Stomach (tissue), 4 donors: ENCODE measurements at regions not wholly inside any gene's neighbourhood (a gene's known extent, or its start where the extent isn't known, plus 50 kb on each side); places are given as distances from the start of the nearest gene placed in this dataset.

Experiments used
- EP300 ChIP-seq: sonication (generic); formaldehyde crosslinking; IDR thresholded peaks from one replicate; pipeline ENCODE4 v1.6.1; 2017; ENCODE audit warnings: antibody characterized with exemption
- POLR2A ChIP-seq, 4 donors: fragments of 450-650 bp; IDR thresholded peaks; one replicate each; pipeline ENCODE4 v1.6.1; 2016; ENCODE audit warnings: antibody characterized with exemption in 4 of 4, control low read depth in 2 of 4, mild to moderate bottlenecking in 1 of 4, moderate library complexity in 1 of 4
- POLR2AphosphoS5 ChIP-seq, 3 donors: sonication (generic); formaldehyde crosslinking; IDR thresholded peaks; one replicate each; pipeline ENCODE4 v1.6.1; 2016; ENCODE audit warnings: antibody characterized with exemption in 3 of 3
- TF ChIP-seq, protein P1 (sequence below), 7 experiments: fragments of 450-650 bp in 4 of 7; fragments of 200-600 bp in 3 of 7; sonication (generic) in 3 of 7; IDR thresholded peaks; one replicate each; pipeline ENCODE4 v1.5.1; 2016 to 2019; ENCODE audit warnings: antibody characterized with exemption in 7 of 7, control low read depth in 2 of 7, mild to moderate bottlenecking in 1 of 7

DNA sequence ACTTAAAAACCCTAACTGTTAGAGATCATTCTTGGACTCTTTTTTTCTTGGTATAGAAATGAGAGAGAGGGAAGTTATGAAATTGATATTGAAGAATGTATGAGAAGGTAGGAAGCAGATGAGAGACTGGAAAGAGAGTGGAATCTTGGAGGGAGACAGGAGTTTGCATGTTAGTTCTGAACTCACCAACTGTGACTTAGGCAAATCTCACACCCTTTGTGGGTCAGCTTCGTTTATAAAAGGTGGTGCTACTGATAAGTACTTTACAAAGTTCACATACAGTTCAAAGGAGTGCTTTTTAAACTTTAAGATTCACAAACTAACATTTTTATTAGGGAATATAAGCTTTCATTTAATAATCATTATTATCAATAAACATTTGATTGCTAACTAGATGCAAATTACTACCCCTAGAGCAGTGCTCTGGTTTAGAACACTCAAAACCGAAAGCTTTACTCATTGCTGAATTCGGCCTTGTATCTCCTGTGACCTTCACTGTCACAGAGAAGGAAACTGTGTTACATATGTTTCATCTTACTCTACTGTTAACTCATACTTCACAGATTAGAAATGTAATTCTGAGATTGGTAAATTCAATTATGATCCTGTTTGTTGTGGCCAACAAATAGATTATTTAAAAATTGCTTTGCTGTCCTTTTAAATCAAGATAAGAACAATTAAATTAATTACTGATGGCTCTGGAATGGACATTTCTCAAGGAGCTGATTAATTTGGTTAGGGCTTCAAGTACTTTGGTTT lies 143.2 kb downstream of the RMI1 start:
- TF ChIP-seq, protein P1, sequence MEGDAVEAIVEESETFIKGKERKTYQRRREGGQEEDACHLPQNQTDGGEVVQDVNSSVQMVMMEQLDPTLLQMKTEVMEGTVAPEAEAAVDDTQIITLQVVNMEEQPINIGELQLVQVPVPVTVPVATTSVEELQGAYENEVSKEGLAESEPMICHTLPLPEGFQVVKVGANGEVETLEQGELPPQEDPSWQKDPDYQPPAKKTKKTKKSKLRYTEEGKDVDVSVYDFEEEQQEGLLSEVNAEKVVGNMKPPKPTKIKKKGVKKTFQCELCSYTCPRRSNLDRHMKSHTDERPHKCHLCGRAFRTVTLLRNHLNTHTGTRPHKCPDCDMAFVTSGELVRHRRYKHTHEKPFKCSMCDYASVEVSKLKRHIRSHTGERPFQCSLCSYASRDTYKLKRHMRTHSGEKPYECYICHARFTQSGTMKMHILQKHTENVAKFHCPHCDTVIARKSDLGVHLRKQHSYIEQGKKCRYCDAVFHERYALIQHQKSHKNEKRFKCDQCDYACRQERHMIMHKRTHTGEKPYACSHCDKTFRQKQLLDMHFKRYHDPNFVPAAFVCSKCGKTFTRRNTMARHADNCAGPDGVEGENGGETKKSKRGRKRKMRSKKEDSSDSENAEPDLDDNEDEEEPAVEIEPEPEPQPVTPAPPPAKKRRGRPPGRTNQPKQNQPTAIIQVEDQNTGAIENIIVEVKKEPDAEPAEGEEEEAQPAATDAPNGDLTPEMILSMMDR (IDR thresholded peaks at IDR 0.05): no peak
- TF ChIP-seq POLR2AphosphoS5 (IDR thresholded peaks at IDR 0.05) (no peak), POLR2A (IDR thresholded peaks at IDR 0.05) (no peak), EP300 (no peak)
